Keratinocyte (primary cell): ENCODE measurements at regions not wholly inside any gene's neighbourhood (a gene's known extent, or its start where the extent isn't known, plus 50 kb on each side); places are given as distances from the start of the nearest gene placed in this dataset.

Source experiments
- EZH2 ChIP-seq: IDR thresholded peaks from one replicate; pipeline ENCODE4 v1.6.1; 2012; ENCODE audit warnings: inconsistent platforms, mild to moderate bottlenecking, low read length, moderate library complexity
- TF ChIP-seq, protein P1 (sequence below), 3 experiments: IDR thresholded peaks in 1 of 3; conservative IDR thresholded peaks in 1 of 3; optimal IDR thresholded peaks in 1 of 3; 2 replicates in 2 of 3; 3 replicates in 1 of 3; pipeline versions ENCODE3 to v1.5.1; 2011; ENCODE audit warnings: low read length in 3 of 3, mild to moderate bottlenecking in 3 of 3, moderate library complexity in 2 of 3, control low read depth in 1 of 3, inconsistent platforms in 1 of 3; ENCODE audit not compliant: insufficient read depth in 2 of 3; ENCODE audit errors: extremely low read depth in 1 of 3

DNA sequence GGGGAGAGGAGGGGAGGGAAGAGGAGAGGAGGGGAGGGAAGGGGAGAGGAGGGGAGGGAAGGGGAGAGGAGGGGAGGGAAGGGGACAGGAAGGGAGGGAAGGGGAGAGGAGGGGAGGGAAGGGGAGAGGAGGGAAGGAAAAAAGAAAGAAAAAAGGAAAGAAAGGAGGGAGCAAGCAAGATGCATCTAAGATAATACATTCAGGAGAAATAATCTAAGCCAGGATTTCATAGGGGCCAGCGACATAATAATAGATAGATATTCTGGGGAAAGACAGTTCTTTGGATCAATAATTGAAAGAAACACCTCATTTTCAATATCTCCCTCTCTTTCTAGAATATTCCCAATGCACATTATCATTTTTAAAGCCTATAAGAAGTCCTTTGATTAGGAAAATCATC is 328.9 kb upstream of the ID2 start:
- TF ChIP-seq, protein P1, sequence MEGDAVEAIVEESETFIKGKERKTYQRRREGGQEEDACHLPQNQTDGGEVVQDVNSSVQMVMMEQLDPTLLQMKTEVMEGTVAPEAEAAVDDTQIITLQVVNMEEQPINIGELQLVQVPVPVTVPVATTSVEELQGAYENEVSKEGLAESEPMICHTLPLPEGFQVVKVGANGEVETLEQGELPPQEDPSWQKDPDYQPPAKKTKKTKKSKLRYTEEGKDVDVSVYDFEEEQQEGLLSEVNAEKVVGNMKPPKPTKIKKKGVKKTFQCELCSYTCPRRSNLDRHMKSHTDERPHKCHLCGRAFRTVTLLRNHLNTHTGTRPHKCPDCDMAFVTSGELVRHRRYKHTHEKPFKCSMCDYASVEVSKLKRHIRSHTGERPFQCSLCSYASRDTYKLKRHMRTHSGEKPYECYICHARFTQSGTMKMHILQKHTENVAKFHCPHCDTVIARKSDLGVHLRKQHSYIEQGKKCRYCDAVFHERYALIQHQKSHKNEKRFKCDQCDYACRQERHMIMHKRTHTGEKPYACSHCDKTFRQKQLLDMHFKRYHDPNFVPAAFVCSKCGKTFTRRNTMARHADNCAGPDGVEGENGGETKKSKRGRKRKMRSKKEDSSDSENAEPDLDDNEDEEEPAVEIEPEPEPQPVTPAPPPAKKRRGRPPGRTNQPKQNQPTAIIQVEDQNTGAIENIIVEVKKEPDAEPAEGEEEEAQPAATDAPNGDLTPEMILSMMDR (optimal IDR thresholded peaks at IDR 0.05 in 1 of 3, IDR thresholded peaks at IDR 0.05 in 1 of 3, conservative IDR thresholded peaks at IDR 0.05 in 1 of 3; ENCODE audit: extremely low read depth in 1 of 3, insufficient read depth in 2 of 3, low read length in 3 of 3): no peak
- TF ChIP-seq EZH2: no peak
